NOMO-1 treated with DMSO at 0.1 percent for 48 hours (cell line): ENCODE measurements at regions not wholly inside any gene's neighbourhood (a gene's known extent, or its start where the extent isn't known, plus 50 kb on each side); places are given as distances from the start of the nearest gene placed in this dataset.
"Not testable (repeated sequence)": the region's sequence is repeated elsewhere in the genome, so short reads cannot be mapped to it uniquely, and the experiment has no call there.

Experiments used
- DNase-seq: peaks from one replicate; lab custom pipeline; 2025; ENCODE audit not compliant: unreplicated experiment; lab: John Stamatoyannopoulos, UW

GRCh38 chr21:30104241-30104640 lies 62.4 kb downstream of the CLDN17 start:
- DNase-seq: no peak

- peak; percentile 55 for DNase-seq
These were observed 63.7 kb downstream of the CLDN17 start for GRCh38 chr21:30102871-30103270.

GRCh38 chr21:30101967-30102366 lies 64.6 kb downstream of the CLDN17 start:
- DNase-seq: no peak

- no peak for DNase-seq
These were observed 68.8 kb downstream of the CLDN17 start for GRCh38 chr21:30097791-30098190.

GRCh38 chr21:30083225-30083945 lies 83.2 kb downstream of the CLDN17 start:
- DNase-seq: no peak

- DNase-seq: no peak
These were observed 85.1 kb downstream of the CLDN17 start for GRCh38 chr21:30081506-30081905.

GRCh38 chr21:30072496-30072895 lies 94.1 kb downstream of the CLDN17 start:
- peak; percentile 56 for DNase-seq

GRCh38 chr21:30058928-30059327 lies 107.7 kb downstream of the CLDN17 start:
- DNase-seq: no peak

- no peak for DNase-seq
These were observed 109.5 kb downstream of the CLDN17 start for GRCh38 chr21:30057108-30057507.

GRCh38 chr21:30048570-30048969 lies 108.8 kb upstream of the GRIK1 start:
- DNase-seq: no peak

GRCh38 chr21:30044447-30045064 lies 104.8 kb upstream of the GRIK1 start:
- DNase-seq: no peak

GRCh38 chr21:30042443-30042842 lies 102.6 kb upstream of the GRIK1 start:
- no peak for DNase-seq

GRCh38 chr21:30033441-30033840 lies 93.6 kb upstream of the GRIK1 start:
- DNase-seq: no peak

GRCh38 chr21:30030416-30030815 lies 90.6 kb upstream of the GRIK1 start:
- DNase-seq: no peak

GRCh38 chr21:30028537-30028936 lies 88.7 kb upstream of the GRIK1 start:
- DNase-seq: no peak

- no peak for DNase-seq
These were observed 88.2 kb upstream of the GRIK1 start for GRCh38 chr21:30027986-30028385.

GRCh38 chr21:30023056-30023455 lies 83.3 kb upstream of the GRIK1 start:
- DNase-seq: not testable (repeated sequence)

- no peak for DNase-seq
These were observed 75.1 kb upstream of the GRIK1 start for GRCh38 chr21:30014886-30015285.

- no peak for DNase-seq
These were observed 51.8 kb upstream of the GRIK1 start for GRCh38 chr21:29991624-29992023.

GRCh38 chr21:29989634-29990234 lies 49.9 kb upstream of the GRIK1 start:
- DNase-seq: no peak
